ENCODE measurements at regions not wholly inside any gene's neighbourhood (a gene's known extent, or its start where the extent isn't known, plus 50 kb on each side); places are given as distances from the start of the nearest gene placed in this dataset.

DNA sequence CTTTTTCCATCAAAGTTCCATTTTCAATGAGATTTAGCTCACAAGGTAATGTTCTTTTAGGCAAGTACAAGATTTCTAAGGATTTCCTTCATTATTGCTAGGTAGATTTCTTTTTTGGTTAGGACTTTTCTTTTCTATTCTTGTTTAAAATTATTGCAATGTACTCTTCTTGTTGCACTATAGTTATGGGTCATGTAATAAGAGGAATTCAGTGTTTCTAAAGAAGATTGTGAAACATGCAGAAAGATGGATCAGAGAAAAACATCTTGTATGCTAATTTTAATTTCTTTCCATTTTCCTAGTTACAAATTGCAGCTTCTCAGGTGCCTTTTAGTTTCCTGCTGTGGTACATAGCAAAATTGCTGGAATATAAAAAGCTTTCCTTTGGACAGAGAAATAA, 56.1 kb downstream of the BTG1 start:
- no peak for DNase-seq
- H3K27ac Mint-ChIP-seq = no peak overlapping the region
- no peaks in the 10 kb centered on the region for H3K9me3 Mint-ChIP-seq
- CTCF ChIA-PET = interaction anchor here (2.3 kb wide), 1 partner anchor 8 kb away, joined by 10 read pairs; no protein-coding TSS in a partner anchor
- no peaks in the 10 kb centered on the region for H3K36me3 Mint-ChIP-seq (ENCODE audit: low read depth)
- H3K4me3 Mint-ChIP-seq = no peak overlapping the region
- H3K27me3 Mint-ChIP-seq (ENCODE audit: low read depth) = no peaks in the 10 kb centered on the region
- peaks cover 44% of the 10 kb centered on the region for H3K4me1 Mint-ChIP-seq (ENCODE audit: low read depth)
- intact Hi-C loops (cut with micrococcal nuclease) = no loop called here

DNA sequence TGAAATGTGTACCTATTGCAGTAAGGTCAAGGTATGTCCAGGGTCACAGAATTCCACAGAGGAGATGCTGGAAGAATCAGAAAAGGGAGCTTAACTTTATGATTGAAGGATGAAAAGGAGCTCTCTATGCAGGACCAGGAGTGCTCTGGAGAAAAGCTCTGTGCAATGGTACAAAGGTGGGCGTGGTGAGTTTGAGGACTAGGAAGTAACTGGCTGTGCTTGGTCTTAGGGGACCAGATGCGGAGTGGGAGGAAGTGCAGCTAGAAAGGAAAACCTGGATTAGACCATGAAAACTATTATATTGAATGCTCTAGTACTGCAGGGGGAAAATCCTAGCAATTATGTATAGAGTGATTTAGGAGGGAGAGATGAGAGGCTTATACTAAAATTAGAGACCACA, 56.8 kb downstream of the BTG1 start:
- no peak for DNase-seq
- Mint-ChIP-seq H3K4me3 (no peak overlapping the region), H3K36me3 (ENCODE audit: low read depth) (no peaks in the 10 kb centered on the region), H3K9me3 (no peaks in the 10 kb centered on the region), H3K27ac (no peak overlapping the region), H3K4me1 (ENCODE audit: low read depth) (peaks cover 44% of the 10 kb centered on the region), H3K27me3 (ENCODE audit: low read depth) (no peaks in the 10 kb centered on the region)
- intact Hi-C loops (cut with micrococcal nuclease) = no loop called here
- CTCF ChIA-PET = interaction anchor here (0.9 to 2.3 kb wide), 2 partner anchors 9 to 11 kb away, joined by 3 to 10 read pairs; no protein-coding TSS in a partner anchor

DNA sequence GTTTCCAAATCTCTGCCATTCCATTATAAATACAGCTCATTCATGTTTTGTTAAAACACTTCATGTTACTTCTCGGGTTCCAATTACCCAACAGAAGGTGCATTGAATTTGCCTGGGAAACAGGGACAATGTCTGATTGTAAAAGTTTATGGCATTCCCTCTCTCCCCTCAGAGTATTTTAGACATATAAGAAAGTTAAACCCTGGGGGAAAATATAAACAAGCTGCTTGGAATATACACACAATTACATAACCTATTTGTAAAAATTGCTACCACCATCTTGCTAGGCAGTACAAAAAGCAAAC, 60.0 kb downstream of the BTG1 start:
- Mint-ChIP-seq H3K9me3 (no peaks in the 10 kb centered on the region), H3K36me3 (ENCODE audit: low read depth) (no peaks in the 10 kb centered on the region), H3K27ac (no peak overlapping the region), H3K27me3 (ENCODE audit: low read depth) (no peaks in the 10 kb centered on the region), H3K4me3 (no peak overlapping the region), H3K4me1 (ENCODE audit: low read depth) (peaks cover 55% of the 10 kb centered on the region)
- no peak for DNase-seq
- intact Hi-C loops (cut with micrococcal nuclease) = no loop called here
- CTCF ChIA-PET = interaction anchor here (1.8 kb wide), 1 partner anchor 10 kb away, joined by 6 read pairs; no protein-coding TSS in a partner anchor

DNA sequence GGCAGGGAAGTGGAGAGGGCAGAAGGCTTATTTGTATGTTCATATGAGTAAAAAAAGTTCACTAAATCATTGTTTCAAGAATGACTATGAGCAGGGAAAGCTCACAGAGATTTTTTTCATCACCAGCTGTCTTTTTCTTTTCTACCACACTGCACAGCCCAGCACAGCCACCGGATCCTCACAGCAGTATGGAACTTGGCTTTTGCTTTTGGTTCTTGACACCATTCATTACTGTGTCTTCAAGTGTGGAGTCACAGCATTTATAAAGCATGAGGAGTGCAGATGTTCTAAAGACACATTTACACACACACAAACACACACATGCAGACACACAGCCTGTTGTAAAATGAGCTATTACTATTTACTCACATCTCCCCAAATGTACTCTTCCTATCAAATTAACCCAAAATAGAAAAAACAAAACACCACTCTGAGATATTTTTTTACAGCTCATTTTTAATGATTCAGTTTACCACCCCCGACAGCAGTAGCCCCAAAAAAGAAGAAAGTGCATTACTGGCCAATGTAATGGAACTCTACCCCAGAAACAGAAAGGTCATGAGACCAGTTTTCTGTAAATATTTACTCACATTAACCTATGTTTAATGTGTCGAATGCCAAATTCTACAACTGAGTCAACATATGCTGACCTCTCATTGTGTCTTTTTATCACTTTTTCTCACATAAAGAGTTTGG, 60.5 kb downstream of the BTG1 start:
- H3K9me3 Mint-ChIP-seq = no peaks in the 10 kb centered on the region
- no peak overlapping the region for H3K4me3 Mint-ChIP-seq
- no peak overlapping the region for H3K27ac Mint-ChIP-seq
- H3K4me1 Mint-ChIP-seq (ENCODE audit: low read depth) = peaks cover 57% of the 10 kb centered on the region
- intact Hi-C loops (cut with micrococcal nuclease) = no loop called here
- CTCF ChIA-PET = interaction anchor here (0.5 to 1.8 kb wide), 4 partner anchors 10 to 59 kb away, joined by 3 to 6 read pairs (median 3); no protein-coding TSS in a partner anchor
- DNase-seq = peak; percentile 60
- no peaks in the 10 kb centered on the region for H3K27me3 Mint-ChIP-seq (ENCODE audit: low read depth)
- H3K36me3 Mint-ChIP-seq (ENCODE audit: low read depth) = no peaks in the 10 kb centered on the region

DNA sequence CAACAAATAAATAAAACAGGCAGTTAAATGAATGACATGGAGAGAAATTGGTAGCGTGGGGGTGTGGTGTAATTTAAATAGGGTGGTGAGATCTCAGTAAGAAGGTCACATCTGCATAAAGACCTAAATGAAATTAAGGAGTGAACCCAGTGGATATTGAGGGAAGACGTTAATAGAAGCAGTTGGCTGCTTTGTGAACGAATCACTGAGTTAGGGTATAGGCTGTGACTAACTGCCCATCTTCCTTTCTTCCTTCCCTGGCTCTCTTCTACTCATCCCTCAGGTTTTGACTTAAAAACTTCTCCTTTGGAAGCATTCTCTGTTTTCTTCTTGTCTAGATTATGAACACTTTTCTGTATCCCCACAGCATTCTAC, 64.7 kb downstream of the BTG1 start:
- DNase-seq = no peak
- intact Hi-C loops (cut with micrococcal nuclease) = loop anchor here (1.0 kb wide), 1 partner anchor 15 kb away; no protein-coding TSS in a partner anchor
- no peaks in the 10 kb centered on the region for H3K27me3 Mint-ChIP-seq (ENCODE audit: low read depth)

DNA sequence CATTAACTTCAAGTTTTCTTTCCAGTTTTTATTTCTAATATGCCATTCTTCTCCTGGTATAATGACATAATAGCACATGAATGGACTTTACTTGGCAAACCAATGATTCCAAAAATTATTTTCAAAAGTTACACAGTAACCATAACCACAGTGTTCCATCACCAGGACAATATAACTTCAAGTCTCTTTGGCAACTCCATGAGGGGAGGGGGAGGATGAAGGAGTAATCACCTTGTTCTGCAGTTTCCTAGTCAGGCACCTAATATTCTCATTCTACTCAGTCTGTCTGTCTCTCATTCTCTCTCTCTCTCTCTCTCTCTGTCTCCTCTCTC, 66.6 kb downstream of the BTG1 start:
- Mint-ChIP-seq H3K36me3 (ENCODE audit: low read depth) (no peaks in the 10 kb centered on the region), H3K27ac (no peak overlapping the region), H3K4me1 (ENCODE audit: low read depth) (peaks cover 78% of the 10 kb centered on the region), H3K4me3 (no peak overlapping the region), H3K9me3 (no peaks in the 10 kb centered on the region), H3K27me3 (ENCODE audit: low read depth) (no peaks in the 10 kb centered on the region)
- CTCF ChIA-PET = no interaction called here
- DNase-seq = no peak
- intact Hi-C loops (cut with micrococcal nuclease) = loop anchor here (5.0 kb wide), 2 partner anchors 302 to 848 kb away; partner anchors contain the start of gene EEA1

More for the DNA sequence above, 64.7 kb downstream of the BTG1 start:
- peak overlapping the region; percentile 53 for H3K27ac Mint-ChIP-seq
- H3K4me3 Mint-ChIP-seq = peak overlapping the region; percentile 60
- H3K9me3 Mint-ChIP-seq = no peaks in the 10 kb centered on the region
- CTCF ChIA-PET = no interaction called here
- no peaks in the 10 kb centered on the region for H3K36me3 Mint-ChIP-seq (ENCODE audit: low read depth)
- H3K4me1 Mint-ChIP-seq (ENCODE audit: low read depth) = peaks cover 82% of the 10 kb centered on the region

DNA sequence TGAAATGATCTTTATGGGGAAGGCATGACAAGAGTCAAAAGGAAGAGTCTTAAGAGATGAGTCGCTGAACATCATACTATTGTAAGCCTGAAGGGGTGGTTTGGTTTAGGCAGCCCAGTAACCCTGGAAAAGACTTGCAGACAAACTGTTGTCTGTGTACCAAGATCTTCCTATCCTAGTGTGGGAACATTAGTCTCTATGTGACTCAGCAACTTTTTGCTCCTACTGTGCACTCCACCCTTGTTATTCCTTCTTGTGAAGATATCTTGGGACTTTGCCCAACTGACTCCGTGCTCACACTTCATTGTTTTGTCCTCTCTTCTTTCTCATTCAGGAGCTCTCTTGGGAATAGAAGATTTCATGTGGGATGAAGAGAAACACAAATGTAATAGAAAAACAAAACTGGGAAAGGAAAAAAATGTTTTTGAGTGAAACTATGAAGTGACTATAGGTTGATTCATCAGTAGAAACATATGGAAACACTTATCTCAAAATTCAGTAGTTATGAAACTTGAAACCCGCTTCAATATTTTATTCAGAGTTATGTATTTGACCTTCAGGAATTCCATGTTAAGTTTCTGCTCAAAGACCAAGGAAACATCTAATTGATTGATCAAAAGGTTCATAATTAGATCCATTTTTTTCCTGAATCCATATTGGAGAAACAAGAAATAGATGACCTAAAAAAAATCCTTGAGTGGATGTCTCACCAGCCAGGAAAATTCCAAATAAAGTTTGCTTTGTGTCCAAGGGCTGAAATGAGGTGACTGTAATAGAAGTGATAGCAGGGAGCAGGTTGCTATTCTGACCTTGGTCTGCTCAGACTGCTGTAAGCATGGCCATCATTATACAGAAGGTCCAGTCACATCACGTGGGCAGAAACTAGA, 67.2 kb downstream of the BTG1 start:
- CTCF ChIA-PET = interaction anchor here (1.0 kb wide), 1 partner anchor 37 kb away, joined by 3 read pairs; no protein-coding TSS in a partner anchor
- DNase-seq = peak; percentile 49
- H3K9me3 Mint-ChIP-seq = no peaks in the 10 kb centered on the region
- H3K4me3 Mint-ChIP-seq = no peak overlapping the region
- intact Hi-C loops (cut with micrococcal nuclease) = loop anchor here (1.0 to 5.0 kb wide), 8 partner anchors 13 to 849 kb away; partner anchors contain the start of gene EEA1
- H3K27ac Mint-ChIP-seq = peak overlapping the region; percentile 77
- H3K27me3 Mint-ChIP-seq (ENCODE audit: low read depth) = no peaks in the 10 kb centered on the region
- H3K36me3 Mint-ChIP-seq (ENCODE audit: low read depth) = peaks cover 2% of the 10 kb centered on the region
- peaks cover 78% of the 10 kb centered on the region for H3K4me1 Mint-ChIP-seq (ENCODE audit: low read depth)

DNA sequence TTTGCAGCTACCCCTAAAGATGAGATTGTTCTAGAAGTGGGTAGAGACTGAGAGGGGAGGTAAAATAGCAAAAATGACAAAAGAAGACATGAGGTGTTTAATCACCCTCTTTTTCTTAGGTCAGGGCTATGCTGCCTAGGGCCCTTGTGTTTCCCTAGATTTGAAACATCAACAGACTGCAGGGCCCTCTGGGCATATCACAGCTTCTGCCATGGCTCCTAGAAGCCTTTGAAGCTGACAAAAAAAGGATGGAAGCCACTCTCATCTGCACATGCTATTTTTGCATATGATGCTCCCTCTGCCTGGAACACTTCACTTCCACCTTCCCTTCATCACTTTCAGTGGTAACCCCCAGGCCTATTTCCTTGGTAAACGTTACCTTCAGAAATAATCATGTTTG, 68.1 kb downstream of the BTG1 start:
- peaks cover 6% of the 10 kb centered on the region for H3K9me3 Mint-ChIP-seq
- CTCF ChIA-PET = interaction anchor here (1.0 kb wide), 1 partner anchor 38 kb away, joined by 3 read pairs; no protein-coding TSS in a partner anchor
- intact Hi-C loops (cut with micrococcal nuclease) = loop anchor here (5.0 kb wide), 2 partner anchors 300 to 850 kb away; partner anchors contain the start of gene EEA1
- peak overlapping the region; percentile 77 for H3K27ac Mint-ChIP-seq
- no peaks in the 10 kb centered on the region for H3K27me3 Mint-ChIP-seq (ENCODE audit: low read depth)
- no peak overlapping the region for H3K4me3 Mint-ChIP-seq
- H3K36me3 Mint-ChIP-seq (ENCODE audit: low read depth) = peaks cover 5% of the 10 kb centered on the region
- H3K4me1 Mint-ChIP-seq (ENCODE audit: low read depth) = peaks cover 85% of the 10 kb centered on the region
- DNase-seq = no peak

DNA sequence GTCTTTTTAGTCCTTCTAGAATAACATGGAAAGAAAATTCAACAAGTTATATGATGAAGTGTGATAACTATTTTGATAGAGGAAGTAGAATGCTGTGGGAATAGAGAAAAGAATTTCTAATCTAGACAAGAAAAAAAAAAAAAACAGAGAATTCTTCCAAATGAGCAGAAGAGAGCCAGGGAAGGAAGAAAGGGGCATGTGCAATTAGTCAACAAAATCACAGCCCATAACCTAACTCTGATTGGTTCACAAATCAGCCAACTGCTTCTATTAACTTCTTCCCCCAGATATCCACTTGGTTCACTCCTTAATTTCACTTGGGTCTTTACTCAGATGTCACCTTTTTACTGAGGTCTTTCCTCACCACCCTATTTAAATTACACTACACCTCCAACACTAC, 69.5 kb downstream of the BTG1 start:
- peaks cover 78% of the 10 kb centered on the region for H3K4me1 Mint-ChIP-seq (ENCODE audit: low read depth)
- peaks cover 10% of the 10 kb centered on the region for H3K9me3 Mint-ChIP-seq
- no peak for DNase-seq
- intact Hi-C loops (cut with micrococcal nuclease) = loop anchor here (5.0 kb wide), 2 partner anchors 299 to 851 kb away; partner anchors contain the start of gene EEA1
- no peak overlapping the region for H3K27ac Mint-ChIP-seq
- H3K27me3 Mint-ChIP-seq (ENCODE audit: low read depth) = no peaks in the 10 kb centered on the region
- peaks cover 10% of the 10 kb centered on the region for H3K36me3 Mint-ChIP-seq (ENCODE audit: low read depth)
- CTCF ChIA-PET = interaction anchor here (0.9 to 1.3 kb wide), 3 partner anchors 10 to 36 kb away, joined by 3 to 7 read pairs (median 4); no protein-coding TSS in a partner anchor
- H3K4me3 Mint-ChIP-seq = no peak overlapping the region

DNA sequence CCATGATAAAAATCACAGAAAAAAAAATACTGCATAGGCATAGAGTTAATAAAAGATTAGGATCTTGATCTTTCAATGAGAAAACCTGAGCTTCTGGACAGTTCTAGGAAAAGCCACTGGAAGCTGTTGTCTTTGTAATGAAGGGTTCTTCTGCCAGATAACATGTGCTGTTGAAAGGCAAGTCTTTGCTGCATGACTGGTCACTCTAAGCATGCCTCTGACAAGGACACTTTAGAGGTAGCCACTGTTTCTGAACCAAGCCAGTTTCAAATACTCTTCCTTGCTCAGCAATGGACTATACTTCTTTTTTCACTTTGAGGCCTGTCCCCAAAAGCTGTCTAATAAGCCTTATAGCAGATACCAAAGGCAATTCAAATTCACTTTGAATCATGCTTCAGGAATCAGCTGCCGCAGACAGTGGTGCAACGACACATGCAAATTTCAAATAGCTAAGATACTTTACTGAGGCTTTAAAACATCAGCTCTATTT, 70.2 kb downstream of the BTG1 start:
- H3K9me3 Mint-ChIP-seq = peaks cover 10% of the 10 kb centered on the region
- H3K27me3 Mint-ChIP-seq (ENCODE audit: low read depth) = no peaks in the 10 kb centered on the region
- H3K36me3 Mint-ChIP-seq (ENCODE audit: low read depth) = peaks cover 10% of the 10 kb centered on the region
- H3K27ac Mint-ChIP-seq = no peak overlapping the region
- CTCF ChIA-PET = interaction anchor here (0.9 to 1.3 kb wide), 6 partner anchors 9 to 61 kb away, joined by 3 to 7 read pairs (median 4); no protein-coding TSS in a partner anchor
- H3K4me1 Mint-ChIP-seq (ENCODE audit: low read depth) = peaks cover 73% of the 10 kb centered on the region
- H3K4me3 Mint-ChIP-seq = no peak overlapping the region
- no peak for DNase-seq
- intact Hi-C loops (cut with micrococcal nuclease) = loop anchor here (5.0 kb wide), 2 partner anchors 298 to 852 kb away; partner anchors contain the start of gene EEA1

DNA sequence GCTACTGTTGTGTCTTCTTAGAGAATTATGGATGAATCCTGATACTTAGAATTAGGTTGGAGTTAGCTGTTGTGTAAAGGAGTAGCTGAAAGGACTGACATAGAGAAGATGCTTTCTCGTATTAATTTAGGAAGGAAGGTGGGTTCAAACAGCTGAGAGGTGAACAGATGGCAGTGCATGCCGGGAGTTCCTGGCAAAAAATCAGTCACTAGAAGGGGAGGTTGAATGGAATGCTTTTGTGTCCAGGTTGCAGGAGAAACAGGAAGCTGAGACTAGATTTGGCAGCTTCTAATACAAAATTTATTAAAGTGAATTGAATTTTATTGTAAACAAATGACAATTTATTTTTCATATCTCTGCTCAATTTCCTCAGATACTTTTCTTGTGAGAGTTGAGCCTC, 70.8 kb downstream of the BTG1 start:
- no peak overlapping the region for H3K4me3 Mint-ChIP-seq
- H3K9me3 Mint-ChIP-seq = peaks cover 10% of the 10 kb centered on the region
- no peaks in the 10 kb centered on the region for H3K27me3 Mint-ChIP-seq (ENCODE audit: low read depth)
- DNase-seq = no peak
- intact Hi-C loops (cut with micrococcal nuclease) = loop anchor here (5.0 kb wide), 2 partner anchors 298 to 852 kb away; partner anchors contain the start of gene EEA1
- H3K27ac Mint-ChIP-seq = no peak overlapping the region
- CTCF ChIA-PET = interaction anchor here (0.9 to 1.3 kb wide), 5 partner anchors 9 to 62 kb away, joined by 3 to 4 read pairs (median 4); no protein-coding TSS in a partner anchor
- peaks cover 73% of the 10 kb centered on the region for H3K4me1 Mint-ChIP-seq (ENCODE audit: low read depth)
- H3K36me3 Mint-ChIP-seq (ENCODE audit: low read depth) = peaks cover 10% of the 10 kb centered on the region

DNA sequence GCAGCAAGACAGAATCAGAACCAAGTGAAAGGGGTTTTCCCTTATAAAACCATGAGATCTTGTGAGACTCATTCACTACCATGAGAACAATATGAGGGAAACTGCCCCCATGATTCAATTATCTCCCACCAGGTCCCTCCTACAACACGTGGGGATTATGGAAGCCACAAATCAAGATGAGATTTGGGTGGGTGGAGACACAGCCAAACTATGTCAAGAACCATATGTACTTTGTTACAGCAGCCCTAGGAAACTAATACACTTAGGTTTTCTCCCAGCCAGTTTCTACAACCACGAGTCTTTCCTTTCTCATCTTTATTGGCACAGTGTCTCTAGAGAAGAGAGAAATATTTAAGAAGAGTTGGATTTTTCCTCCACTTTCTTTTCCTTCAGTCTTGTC, 72.6 kb downstream of the BTG1 start:
- Mint-ChIP-seq H3K27ac (peak overlapping the region; percentile 33), H3K9me3 (peaks cover 10% of the 10 kb centered on the region), H3K4me3 (no peak overlapping the region), H3K4me1 (ENCODE audit: low read depth) (peaks cover 61% of the 10 kb centered on the region), H3K27me3 (ENCODE audit: low read depth) (no peaks in the 10 kb centered on the region), H3K36me3 (ENCODE audit: low read depth) (peaks cover 10% of the 10 kb centered on the region)
- CTCF ChIA-PET = no interaction called here
- no peak for DNase-seq
- intact Hi-C loops (cut with micrococcal nuclease) = no loop called here

Measured in activated naive CD4-positive, alpha-beta T cell treated with anti-CD3 and anti-CD28 coated beads for 36 hours (primary cell).